ENCODE measurements at regions not wholly inside any gene's neighbourhood (a gene's known extent, or its start where the extent isn't known, plus 50 kb on each side); places are given as distances from the start of the nearest gene placed in this dataset.

GRCh38 chr2:167833294-167833693 lies 414.1 kb downstream of the STK39 start:
- H3K9me3 ChIP-seq (ENCODE audit: control extremely low read depth in 1 of 5, control insufficient read depth in 4 of 5, insufficient read depth in 2 of 5, low read depth in 1 of 5, low read length in 4 of 5): no peaks in the 10 kb centered on the region
- no peak overlapping the region for H3K4me3 ChIP-seq (ENCODE audit: control insufficient read depth in 1 of 7, extremely low read depth in 1 of 7, insufficient read depth in 4 of 7, low read depth in 2 of 7, low read length in 6 of 7)
- ChIA-PET CTCF (no interaction called here), POLR2A (no interaction called here)
- no peaks in the 10 kb centered on the region for H3K36me3 ChIP-seq (ENCODE audit: control insufficient read depth in 4 of 4, insufficient read depth in 4 of 4, low read length in 3 of 4)
- H3K27me3 ChIP-seq (replicated peaks in 2 of 5; ENCODE audit: control insufficient read depth in 4 of 5, insufficient read depth in 5 of 5, low read length in 4 of 5): no peaks in the 10 kb centered on the region
- no peaks in the 10 kb centered on the region for H3K4me1 ChIP-seq (ENCODE audit: control extremely low read depth in 1 of 4, control insufficient read depth in 4 of 4, insufficient read depth in 4 of 4, low read length in 3 of 4)
- no peak overlapping the region for H3K27ac ChIP-seq (ENCODE audit: insufficient read depth in 1 of 2, low read depth in 1 of 2, low read length in 2 of 2, poor library complexity in 1 of 2, severe bottlenecking in 2 of 2)
- no peak for DNase-seq
- WGBS (ENCODE audit: insufficient coverage): no CpG with 5 or more reads among the region's 4 CpGs

- no peaks in the 10 kb centered on the region for H3K9me3 ChIP-seq (ENCODE audit: control extremely low read depth in 1 of 5, control insufficient read depth in 4 of 5, insufficient read depth in 2 of 5, low read depth in 1 of 5, low read length in 4 of 5)
- H3K27ac ChIP-seq (ENCODE audit: insufficient read depth in 1 of 2, low read depth in 1 of 2, low read length in 2 of 2, poor library complexity in 1 of 2, severe bottlenecking in 2 of 2): no peak overlapping the region
- DNase-seq: no peak
- H3K4me1 ChIP-seq (ENCODE audit: control extremely low read depth in 1 of 4, control insufficient read depth in 4 of 4, insufficient read depth in 4 of 4, low read length in 3 of 4): no peaks in the 10 kb centered on the region
- no peaks in the 10 kb centered on the region for H3K27me3 ChIP-seq (replicated peaks in 2 of 5; ENCODE audit: control insufficient read depth in 4 of 5, insufficient read depth in 5 of 5, low read length in 4 of 5)
- H3K36me3 ChIP-seq (ENCODE audit: control insufficient read depth in 4 of 4, insufficient read depth in 4 of 4, low read length in 3 of 4): no peaks in the 10 kb centered on the region
- no peak overlapping the region for H3K4me3 ChIP-seq (ENCODE audit: control insufficient read depth in 1 of 7, extremely low read depth in 1 of 7, insufficient read depth in 4 of 7, low read depth in 2 of 7, low read length in 6 of 7)
- CTCF ChIA-PET: no interaction called here
- POLR2A ChIA-PET: no interaction called here
- WGBS (ENCODE audit: insufficient coverage): 85% methylated on average over 2 of the region's 4 CpGs
Measured at GRCh38 chr2:167832868-167833287, 414.5 kb downstream of the STK39 start.

DNA sequence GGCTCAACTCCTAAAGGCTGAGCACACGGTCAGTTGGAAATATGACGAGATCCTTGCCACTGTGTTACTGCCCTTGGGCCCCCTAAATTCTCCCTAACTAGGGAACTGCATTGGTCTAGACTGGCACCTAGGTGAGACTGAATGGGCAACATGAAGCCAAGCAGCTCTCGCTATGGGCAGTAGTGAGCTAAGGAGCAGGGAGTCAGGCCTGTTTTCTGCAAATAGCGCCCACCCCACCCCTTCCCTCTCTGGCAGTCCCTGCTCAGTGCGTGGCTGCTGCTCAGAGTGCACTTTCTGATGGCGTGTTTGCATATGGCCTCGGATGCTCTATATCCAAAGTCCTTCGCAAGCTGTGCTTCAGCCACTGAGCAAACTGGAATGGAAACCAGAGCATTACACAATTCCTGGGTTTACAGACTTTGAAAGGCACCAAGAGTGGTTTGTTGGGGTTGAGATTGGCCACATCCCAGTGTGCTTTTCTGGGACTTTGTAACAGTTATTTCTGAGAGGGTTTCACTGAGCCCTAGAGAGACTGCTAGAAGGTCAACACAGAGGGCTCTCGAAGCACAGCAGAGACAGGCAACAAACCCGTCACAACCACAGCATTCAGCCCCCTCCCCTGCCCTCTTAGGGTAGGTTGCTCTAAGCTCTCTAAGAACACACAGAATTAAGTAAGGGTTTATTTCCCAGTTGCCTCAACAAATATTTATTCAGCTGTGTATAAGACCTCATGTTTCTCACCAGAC lies 419.9 kb downstream of the STK39 start:
- Histone ChIP-seq H3K9me3 (ENCODE audit: control extremely low read depth in 1 of 5, control insufficient read depth in 4 of 5, insufficient read depth in 2 of 5, low read depth in 1 of 5, low read length in 4 of 5) (no peaks in the 10 kb centered on the region), H3K36me3 (ENCODE audit: control insufficient read depth in 4 of 4, insufficient read depth in 4 of 4, low read length in 3 of 4) (no peaks in the 10 kb centered on the region), H3K4me1 (ENCODE audit: control extremely low read depth in 1 of 4, control insufficient read depth in 4 of 4, insufficient read depth in 4 of 4, low read length in 3 of 4) (no peaks in the 10 kb centered on the region), H3K4me3 (ENCODE audit: control insufficient read depth in 1 of 7, extremely low read depth in 1 of 7, insufficient read depth in 4 of 7, low read depth in 2 of 7, low read length in 6 of 7) (no peak overlapping the region), H3K27me3 (replicated peaks in 2 of 5; ENCODE audit: control insufficient read depth in 4 of 5, insufficient read depth in 5 of 5, low read length in 4 of 5) (no peaks in the 10 kb centered on the region), H3K27ac (ENCODE audit: insufficient read depth in 1 of 2, low read depth in 1 of 2, low read length in 2 of 2, poor library complexity in 1 of 2, severe bottlenecking in 2 of 2) (no peak overlapping the region)
- POLR2A ChIA-PET: no interaction called here
- no peak for DNase-seq
- WGBS (ENCODE audit: insufficient coverage): 98% methylated on average over 10 of the region's 10 CpGs
- CTCF ChIA-PET: no interaction called here

DNA sequence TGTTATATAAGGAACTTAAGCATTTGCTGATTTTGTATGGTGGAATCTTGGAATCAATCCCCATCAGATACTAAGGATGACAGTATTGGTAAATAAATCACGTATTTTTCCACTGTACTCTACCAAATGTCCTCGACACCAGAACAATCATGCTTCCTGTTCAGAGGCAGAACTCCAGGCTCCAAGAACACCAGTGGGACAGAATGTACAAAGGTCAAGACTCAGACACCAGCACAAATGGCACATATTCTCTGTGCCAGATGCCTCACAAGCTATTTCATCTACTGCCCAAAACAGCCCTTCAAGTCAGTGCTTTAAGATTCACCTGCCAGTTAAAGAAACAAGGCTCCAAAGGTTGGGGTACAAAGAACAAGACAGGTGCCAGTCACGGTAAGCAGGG lies 420.5 kb downstream of the STK39 start:
- ChIA-PET POLR2A (no interaction called here), CTCF (no interaction called here)
- H3K9me3 ChIP-seq (ENCODE audit: control extremely low read depth in 1 of 5, control insufficient read depth in 4 of 5, insufficient read depth in 2 of 5, low read depth in 1 of 5, low read length in 4 of 5): no peaks in the 10 kb centered on the region
- no peaks in the 10 kb centered on the region for H3K27me3 ChIP-seq (replicated peaks in 2 of 5; ENCODE audit: control insufficient read depth in 4 of 5, insufficient read depth in 5 of 5, low read length in 4 of 5)
- 100% methylated on average over 1 of the region's 3 CpGs for WGBS (ENCODE audit: insufficient coverage)
- no peak overlapping the region for H3K4me3 ChIP-seq (ENCODE audit: control insufficient read depth in 1 of 7, extremely low read depth in 1 of 7, insufficient read depth in 4 of 7, low read depth in 2 of 7, low read length in 6 of 7)
- no peak overlapping the region for H3K27ac ChIP-seq (ENCODE audit: insufficient read depth in 1 of 2, low read depth in 1 of 2, low read length in 2 of 2, poor library complexity in 1 of 2, severe bottlenecking in 2 of 2)
- no peaks in the 10 kb centered on the region for H3K4me1 ChIP-seq (ENCODE audit: control extremely low read depth in 1 of 4, control insufficient read depth in 4 of 4, insufficient read depth in 4 of 4, low read length in 3 of 4)
- H3K36me3 ChIP-seq (ENCODE audit: control insufficient read depth in 4 of 4, insufficient read depth in 4 of 4, low read length in 3 of 4): no peaks in the 10 kb centered on the region
- no peak for DNase-seq

DNA sequence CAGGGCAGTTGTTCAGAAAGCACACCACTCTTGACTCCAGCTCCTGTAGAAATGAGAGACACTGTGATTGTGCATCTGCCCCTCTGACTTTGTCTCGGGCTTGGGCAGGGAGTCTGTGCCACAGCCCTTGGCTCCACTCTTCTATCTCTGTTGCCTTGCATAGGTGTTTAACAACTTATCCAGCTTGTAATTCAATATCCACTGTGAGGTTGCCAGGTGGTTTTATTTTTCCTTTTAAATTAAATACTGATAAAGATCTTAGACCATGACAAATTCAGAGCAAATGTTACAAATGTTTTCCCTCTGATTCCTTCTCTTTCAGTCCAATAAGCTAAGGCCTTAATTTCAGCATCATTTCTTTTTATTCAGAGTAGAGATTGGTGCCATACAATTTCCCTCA lies 421.7 kb downstream of the STK39 start:
- WGBS (ENCODE audit: insufficient coverage): 100% methylated on average over 1 of the region's 1 CpG
- H3K36me3 ChIP-seq (ENCODE audit: control insufficient read depth in 4 of 4, insufficient read depth in 4 of 4, low read length in 3 of 4): no peaks in the 10 kb centered on the region
- no peaks in the 10 kb centered on the region for H3K9me3 ChIP-seq (ENCODE audit: control extremely low read depth in 1 of 5, control insufficient read depth in 4 of 5, insufficient read depth in 2 of 5, low read depth in 1 of 5, low read length in 4 of 5)
- H3K27me3 ChIP-seq (replicated peaks in 2 of 5; ENCODE audit: control insufficient read depth in 4 of 5, insufficient read depth in 5 of 5, low read length in 4 of 5): no peaks in the 10 kb centered on the region
- POLR2A ChIA-PET: no interaction called here
- H3K4me1 ChIP-seq (ENCODE audit: control extremely low read depth in 1 of 4, control insufficient read depth in 4 of 4, insufficient read depth in 4 of 4, low read length in 3 of 4): no peaks in the 10 kb centered on the region
- CTCF ChIA-PET: no interaction called here
- no peak overlapping the region for H3K27ac ChIP-seq (ENCODE audit: insufficient read depth in 1 of 2, low read depth in 1 of 2, low read length in 2 of 2, poor library complexity in 1 of 2, severe bottlenecking in 2 of 2)
- no peak for DNase-seq
- no peak overlapping the region for H3K4me3 ChIP-seq (ENCODE audit: control insufficient read depth in 1 of 7, extremely low read depth in 1 of 7, insufficient read depth in 4 of 7, low read depth in 2 of 7, low read length in 6 of 7)

- H3K9me3 ChIP-seq (ENCODE audit: control extremely low read depth in 1 of 5, control insufficient read depth in 4 of 5, insufficient read depth in 2 of 5, low read depth in 1 of 5, low read length in 4 of 5): no peaks in the 10 kb centered on the region
- ChIA-PET CTCF (no interaction called here), POLR2A (no interaction called here)
- no peak for DNase-seq
- H3K27me3 ChIP-seq (replicated peaks in 2 of 5; ENCODE audit: control insufficient read depth in 4 of 5, insufficient read depth in 5 of 5, low read length in 4 of 5): no peaks in the 10 kb centered on the region
- H3K4me1 ChIP-seq (ENCODE audit: control extremely low read depth in 1 of 4, control insufficient read depth in 4 of 4, insufficient read depth in 4 of 4, low read length in 3 of 4): no peaks in the 10 kb centered on the region
- H3K4me3 ChIP-seq (ENCODE audit: control insufficient read depth in 1 of 7, extremely low read depth in 1 of 7, insufficient read depth in 4 of 7, low read depth in 2 of 7, low read length in 6 of 7): no peak overlapping the region
- no peak overlapping the region for H3K27ac ChIP-seq (ENCODE audit: insufficient read depth in 1 of 2, low read depth in 1 of 2, low read length in 2 of 2, poor library complexity in 1 of 2, severe bottlenecking in 2 of 2)
- 100% methylated on average over 2 of the region's 3 CpGs for WGBS (ENCODE audit: insufficient coverage)
- no peaks in the 10 kb centered on the region for H3K36me3 ChIP-seq (ENCODE audit: control insufficient read depth in 4 of 4, insufficient read depth in 4 of 4, low read length in 3 of 4)
Measured at GRCh38 chr2:167822690-167823465, 424.5 kb downstream of the STK39 start.

DNA sequence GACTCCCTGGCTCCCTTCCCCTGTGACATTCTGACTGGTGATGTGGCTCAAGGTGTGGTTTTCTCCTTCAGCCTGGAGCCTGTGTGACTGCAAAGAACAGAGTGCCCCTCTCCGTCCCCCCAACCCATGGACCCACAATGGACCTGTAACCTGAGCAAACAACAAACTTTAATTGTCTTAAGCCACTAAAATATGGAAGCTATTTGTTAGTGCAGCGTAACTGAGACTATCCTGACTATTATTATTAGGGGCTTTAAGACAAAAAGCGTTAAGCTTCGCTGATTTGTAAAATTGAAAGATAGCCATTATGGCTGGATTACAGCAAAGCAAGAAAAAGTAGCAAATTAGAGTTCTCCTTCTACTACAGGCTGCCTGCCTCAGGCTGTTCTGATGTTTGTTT lies 426.9 kb downstream of the STK39 start:
- ChIA-PET CTCF (interaction anchor here (1.3 kb wide), 1 partner anchor 28 kb away, joined by 3 read pairs; no protein-coding TSS in a partner anchor), POLR2A (no interaction called here)
- 89% methylated on average over 3 of the region's 4 CpGs for WGBS (ENCODE audit: insufficient coverage)
- Histone ChIP-seq H3K27me3 (replicated peaks in 2 of 5; ENCODE audit: control insufficient read depth in 4 of 5, insufficient read depth in 5 of 5, low read length in 4 of 5) (peaks cover 0 to 2% (median 0%) of the 10 kb centered on the region in 5 experiments), H3K4me1 (ENCODE audit: control extremely low read depth in 1 of 4, control insufficient read depth in 4 of 4, insufficient read depth in 4 of 4, low read length in 3 of 4) (no peaks in the 10 kb centered on the region), H3K36me3 (ENCODE audit: control insufficient read depth in 4 of 4, insufficient read depth in 4 of 4, low read length in 3 of 4) (no peaks in the 10 kb centered on the region), H3K27ac (ENCODE audit: insufficient read depth in 1 of 2, low read depth in 1 of 2, low read length in 2 of 2, poor library complexity in 1 of 2, severe bottlenecking in 2 of 2) (no peak overlapping the region), H3K9me3 (ENCODE audit: control extremely low read depth in 1 of 5, control insufficient read depth in 4 of 5, insufficient read depth in 2 of 5, low read depth in 1 of 5, low read length in 4 of 5) (no peaks in the 10 kb centered on the region), H3K4me3 (ENCODE audit: control insufficient read depth in 1 of 7, extremely low read depth in 1 of 7, insufficient read depth in 4 of 7, low read depth in 2 of 7, low read length in 6 of 7) (no peak overlapping the region)
- DNase-seq: no peak
